ENCODE measurements at regions not wholly inside any gene's neighbourhood (a gene's known extent, or its start where the extent isn't known, plus 50 kb on each side); places are given as distances from the start of the nearest gene placed in this dataset.

- no peak for DNase-seq (ENCODE audit: low spot score)
- CTCF ChIA-PET (ENCODE audit: unreplicated experiment), result no interaction called here
- POLR2A ChIA-PET, result no interaction called here
- H3K4me1 ChIP-seq (ENCODE audit: insufficient read depth, low read length, poor library complexity, severe bottlenecking), result no peaks in the 10 kb centered on the region
- H3K9me2 ChIP-seq (ENCODE audit: insufficient read depth, low read length), result no peaks in the 10 kb centered on the region
- H3K36me3 ChIP-seq (ENCODE audit: insufficient read depth, low read length), result no peaks in the 10 kb centered on the region
- H4K20me1 ChIP-seq (ENCODE audit: insufficient read depth, low read length), result no peaks in the 10 kb centered on the region
- intact Hi-C loops (cut with micrococcal nuclease; ENCODE audit: unreplicated experiment), result no loop called here
- H3K9me3 ChIP-seq (ENCODE audit: low read length), result no peaks in the 10 kb centered on the region
- no peak overlapping the region for H3K4me3 ChIP-seq (ENCODE audit: low read depth, low read length, poor library complexity, severe bottlenecking)
- H2AFZ ChIP-seq (ENCODE audit: low read length), result no peak overlapping the region
- BruUV-seq (replicated peaks), result no TSS peak
- TF ChIP-seq CTCF (conservative IDR thresholded peaks at IDR 0.05; ENCODE audit: low read length), result no peak
- TF ChIP-seq EZH2phosphoT487 (IDR thresholded peaks at IDR 0.05; ENCODE audit: borderline replicate concordance, low read depth, low read length), result no peak
- no peak overlapping the region for H3K4me2 ChIP-seq (ENCODE audit: low read length)
- H3K27ac ChIP-seq (ENCODE audit: low read depth, low read length, poor library complexity, severe bottlenecking), result no peak overlapping the region
- no peaks in the 10 kb centered on the region for H3K79me2 ChIP-seq (ENCODE audit: insufficient read depth, low read depth, low read length)
Measured at GRCh38 chr1:38246955-38247952, 200.7 kb upstream of the POU3F1 start.

- Histone ChIP-seq H3K4me3 (ENCODE audit: low read depth, low read length, poor library complexity, severe bottlenecking) (no peak overlapping the region), H4K20me1 (ENCODE audit: insufficient read depth, low read length) (no peaks in the 10 kb centered on the region), H3K4me1 (ENCODE audit: insufficient read depth, low read length, poor library complexity, severe bottlenecking) (no peaks in the 10 kb centered on the region), H3K9me2 (ENCODE audit: insufficient read depth, low read length) (no peaks in the 10 kb centered on the region), H3K36me3 (ENCODE audit: insufficient read depth, low read length) (no peaks in the 10 kb centered on the region), H3K4me2 (ENCODE audit: low read length) (no peak overlapping the region), H3K27ac (ENCODE audit: low read depth, low read length, poor library complexity, severe bottlenecking) (no peak overlapping the region), H3K9me3 (ENCODE audit: low read length) (no peaks in the 10 kb centered on the region), H2AFZ (ENCODE audit: low read length) (no peak overlapping the region), H3K79me2 (ENCODE audit: insufficient read depth, low read depth, low read length) (no peaks in the 10 kb centered on the region)
- ChIA-PET POLR2A (no interaction called here), CTCF (ENCODE audit: unreplicated experiment) (no interaction called here)
- intact Hi-C loops (cut with micrococcal nuclease; ENCODE audit: unreplicated experiment), result no loop called here
- TF ChIP-seq EZH2phosphoT487 (IDR thresholded peaks at IDR 0.05; ENCODE audit: borderline replicate concordance, low read depth, low read length) (no peak), CTCF (conservative IDR thresholded peaks at IDR 0.05; ENCODE audit: low read length) (no peak)
- DNase-seq (ENCODE audit: low spot score), result no peak
- no TSS peak for BruUV-seq (replicated peaks)
Measured at GRCh38 chr1:38244218-38244845, 197.7 kb upstream of the POU3F1 start.

- H2AFZ ChIP-seq (ENCODE audit: low read length), result no peak overlapping the region
- intact Hi-C loops (cut with micrococcal nuclease; ENCODE audit: unreplicated experiment), result no loop called here
- ChIA-PET POLR2A (no interaction called here), CTCF (ENCODE audit: unreplicated experiment) (no interaction called here)
- no peaks in the 10 kb centered on the region for H3K9me3 ChIP-seq (ENCODE audit: low read length)
- H3K9me2 ChIP-seq (ENCODE audit: insufficient read depth, low read length), result no peaks in the 10 kb centered on the region
- TF ChIP-seq CTCF (conservative IDR thresholded peaks at IDR 0.05; ENCODE audit: low read length), result no peak
- TF ChIP-seq EZH2phosphoT487 (IDR thresholded peaks at IDR 0.05; ENCODE audit: borderline replicate concordance, low read depth, low read length), result no peak
- DNase-seq (ENCODE audit: low spot score), result no peak
- no peaks in the 10 kb centered on the region for H4K20me1 ChIP-seq (ENCODE audit: insufficient read depth, low read length)
- H3K79me2 ChIP-seq (ENCODE audit: insufficient read depth, low read depth, low read length), result no peaks in the 10 kb centered on the region
- no peak overlapping the region for H3K4me2 ChIP-seq (ENCODE audit: low read length)
- no peaks in the 10 kb centered on the region for H3K4me1 ChIP-seq (ENCODE audit: insufficient read depth, low read length, poor library complexity, severe bottlenecking)
- H3K27ac ChIP-seq (ENCODE audit: low read depth, low read length, poor library complexity, severe bottlenecking), result no peak overlapping the region
- no TSS peak for BruUV-seq (replicated peaks)
- H3K36me3 ChIP-seq (ENCODE audit: insufficient read depth, low read length), result no peaks in the 10 kb centered on the region
- H3K4me3 ChIP-seq (ENCODE audit: low read depth, low read length, poor library complexity, severe bottlenecking), result no peak overlapping the region
Measured at GRCh38 chr1:38243106-38243505, 196.5 kb upstream of the POU3F1 start.
